GM18861 (cell line): ENCODE measurements at regions not wholly inside any gene's neighbourhood (a gene's known extent, or its start where the extent isn't known, plus 50 kb on each side); places are given as distances from the start of the nearest gene placed in this dataset.
"Not testable (repeated sequence)": the region's sequence is repeated elsewhere in the genome, so short reads cannot be mapped to it uniquely, and the experiment has no call there.

Experiments
- ATAC-seq: cut with Tn5 transposase; IDR thresholded peaks from one replicate; pipeline ENCODE4 v1.9.1; 2021; ENCODE audit not compliant: unreplicated experiment

DNA sequence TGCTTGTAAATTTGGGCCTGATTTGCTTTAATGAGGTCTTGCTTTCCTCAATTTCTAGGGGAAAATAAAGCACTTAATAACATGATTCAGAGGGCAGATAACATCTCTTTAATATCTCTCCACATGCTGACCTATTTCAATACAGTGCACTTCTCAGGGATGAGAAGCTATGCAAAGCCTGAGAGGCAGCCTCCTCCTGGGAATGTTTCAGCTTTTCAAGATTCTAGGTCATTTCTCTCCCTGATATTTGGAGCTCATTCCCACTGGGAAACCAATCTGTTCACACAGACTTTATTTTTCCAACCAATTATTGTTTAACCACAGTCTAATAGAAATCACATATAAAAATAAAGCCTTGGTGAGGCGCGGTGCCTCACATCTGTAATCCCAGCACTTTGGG is 67.0 kb upstream of the LSAMP start:
- ATAC-seq, result no peak

DNA sequence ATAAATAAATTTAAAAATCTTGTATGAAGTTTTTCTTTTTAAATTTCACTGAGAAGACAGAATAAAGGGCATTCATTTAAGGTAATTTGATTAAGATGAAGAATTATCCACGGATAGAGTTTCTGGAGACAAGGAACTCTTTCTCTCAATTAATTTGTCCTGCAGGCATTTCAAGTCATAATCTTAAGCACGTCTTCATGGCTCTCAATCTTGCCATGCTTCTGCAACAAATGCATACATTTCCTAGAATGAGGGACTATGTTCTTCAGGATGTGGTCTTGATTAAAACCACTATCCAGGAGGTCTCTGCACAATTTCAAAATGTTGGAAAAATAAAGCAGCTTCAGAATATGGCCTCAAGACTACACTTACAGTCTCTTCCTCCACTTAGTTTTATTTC is 67.6 kb upstream of the LSAMP start:
- no peak for ATAC-seq

DNA sequence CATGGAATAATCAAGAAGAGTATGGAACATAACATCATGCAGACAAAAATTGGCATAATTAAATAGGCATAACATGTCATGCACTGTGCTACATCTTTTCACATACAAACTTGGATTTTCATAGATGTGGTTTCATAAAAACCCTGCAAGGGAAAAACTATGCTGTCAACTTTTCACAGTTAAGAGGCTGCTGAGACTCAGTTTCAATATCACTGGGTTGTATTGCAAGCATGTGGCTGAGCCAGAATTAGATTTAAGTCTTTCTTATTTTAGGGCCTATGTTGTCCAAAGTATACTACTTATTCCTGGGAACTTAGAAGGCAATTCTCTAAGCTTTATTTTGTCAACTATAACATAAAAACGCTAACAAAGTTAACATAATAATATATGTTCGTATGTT is 70.7 kb upstream of the LSAMP start:
- ATAC-seq, result no peak

DNA sequence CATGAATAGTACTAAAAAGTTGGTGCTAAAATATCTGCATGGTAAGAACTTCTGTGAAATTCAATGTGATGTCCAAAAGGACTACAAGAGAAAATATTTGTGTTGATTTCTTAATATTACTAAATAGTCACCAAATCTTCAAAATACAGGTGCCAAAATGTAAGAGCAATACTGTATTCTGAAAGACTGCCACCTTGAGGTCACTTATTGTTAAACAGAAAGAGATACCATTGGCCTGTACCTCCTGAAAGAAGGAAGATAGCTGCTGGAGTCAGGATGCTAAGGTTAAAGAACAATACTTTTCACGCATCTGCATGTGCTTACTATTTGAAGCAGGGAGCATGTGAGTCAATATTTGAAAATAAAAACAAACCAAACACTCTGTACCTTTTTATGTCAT is 72.0 kb upstream of the LSAMP start:
- ATAC-seq, result no peak

DNA sequence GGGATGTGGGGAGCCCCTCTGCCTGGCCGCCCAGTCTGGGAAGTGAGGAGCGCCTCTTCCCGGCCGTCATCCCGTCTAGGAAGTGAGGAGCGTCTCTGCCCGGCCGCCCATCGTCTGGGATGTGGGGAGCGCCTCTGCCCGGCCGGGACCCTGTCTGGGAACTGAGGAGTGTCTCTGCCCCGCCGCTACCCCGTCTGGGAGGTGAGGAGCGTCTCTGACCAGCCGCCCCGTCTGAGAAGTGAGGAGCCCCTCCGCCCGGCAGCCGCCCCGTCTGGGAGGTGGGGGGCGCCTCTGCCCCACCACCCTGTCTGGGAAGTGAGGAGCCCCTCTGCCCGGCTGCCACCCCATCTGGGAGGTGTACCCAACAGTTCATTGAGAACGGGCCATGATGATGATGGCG is 73.8 kb upstream of the LSAMP start:
- not testable (repeated sequence) for ATAC-seq

DNA sequence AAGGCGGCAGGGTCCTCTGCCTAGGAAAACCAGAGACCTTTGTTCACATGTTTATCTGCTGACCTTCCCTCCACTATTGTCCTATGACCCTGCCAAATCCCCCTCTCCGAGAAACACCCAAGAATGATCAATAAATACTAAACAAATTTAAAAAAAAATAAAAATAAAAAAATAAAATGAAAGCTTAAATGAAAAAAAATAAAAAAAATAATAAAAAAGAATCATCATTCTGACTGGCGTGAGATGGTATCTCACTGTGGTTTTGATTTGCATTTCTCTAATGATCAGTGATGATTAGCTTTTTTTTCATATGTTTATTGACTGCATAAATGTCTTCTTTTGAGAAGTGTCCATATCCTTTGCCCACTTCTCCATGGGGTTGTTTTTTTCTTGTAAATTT is 74.5 kb upstream of the LSAMP start:
- ATAC-seq, result not testable (repeated sequence)

DNA sequence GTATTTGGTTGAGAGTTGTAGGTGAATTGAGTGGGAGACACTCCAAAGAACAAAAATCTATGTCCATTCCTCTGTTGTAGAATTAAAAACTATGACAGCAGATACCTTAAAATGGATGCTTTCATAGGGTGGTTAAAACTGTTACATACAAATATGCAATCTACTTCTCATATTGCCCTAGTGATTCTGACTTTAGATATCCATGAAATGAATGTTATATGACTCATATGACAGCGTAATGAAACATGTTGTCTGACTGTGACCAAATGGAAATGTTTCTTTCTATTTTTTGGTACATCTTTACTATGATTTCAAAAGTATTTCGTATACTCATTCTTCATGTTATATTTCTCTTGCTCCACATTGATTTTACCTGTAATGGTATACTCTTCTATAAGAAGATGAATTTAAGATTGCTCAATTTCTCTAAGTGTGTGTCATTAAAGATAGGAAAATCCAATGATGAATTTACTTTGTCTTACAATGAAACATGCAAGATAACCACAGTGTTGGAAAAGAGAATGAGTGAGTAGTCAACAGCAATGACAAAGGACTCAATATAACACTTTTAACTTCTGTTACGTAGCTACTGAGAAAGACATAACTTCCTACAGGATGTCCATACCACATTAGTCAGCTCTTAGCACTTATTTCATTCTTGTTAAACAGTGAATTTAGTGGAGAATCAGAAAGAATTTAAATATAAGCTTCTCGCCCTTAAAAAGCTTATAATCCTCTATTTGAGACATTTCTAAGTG is 79.3 kb upstream of the LSAMP start:
- no peak for ATAC-seq

DNA sequence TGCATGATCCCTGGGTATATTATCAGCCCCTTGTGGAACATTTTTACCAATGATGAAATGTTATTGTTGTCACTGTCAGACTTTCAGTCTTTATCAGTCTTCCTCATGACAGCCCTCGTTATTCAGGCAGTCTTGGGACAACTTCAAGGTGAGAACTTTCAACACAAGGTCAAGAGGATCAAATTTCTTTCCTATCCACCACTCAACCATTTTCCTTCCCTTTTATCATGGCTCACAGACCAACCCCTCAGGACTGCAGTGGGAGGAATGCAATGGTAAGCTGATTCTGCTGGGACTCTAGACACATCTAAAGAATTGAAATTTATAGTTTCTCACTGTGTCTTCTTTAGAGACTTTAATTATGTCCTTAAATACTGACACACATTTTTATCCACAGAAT is 107.0 kb upstream of the LSAMP start:
- ATAC-seq, result no peak

DNA sequence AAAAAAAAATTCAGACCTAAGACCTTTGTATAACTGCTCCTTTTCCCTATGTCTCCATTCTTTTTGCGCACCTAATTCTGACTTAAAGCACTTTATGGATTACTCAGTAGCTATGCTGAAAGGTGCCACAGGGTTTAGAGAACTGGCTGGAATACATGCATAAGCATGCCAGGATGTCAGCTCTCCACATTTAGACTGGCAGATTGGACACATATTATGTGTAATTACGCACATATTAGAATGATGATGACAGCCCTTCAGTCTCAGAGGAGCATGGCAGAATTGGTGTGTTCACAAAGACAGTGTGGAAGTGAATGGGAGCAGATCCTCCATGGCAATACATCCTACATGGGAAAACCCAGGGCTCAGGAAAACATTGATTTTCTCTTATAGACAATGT is 108.1 kb upstream of the LSAMP start:
- ATAC-seq, result no peak

DNA sequence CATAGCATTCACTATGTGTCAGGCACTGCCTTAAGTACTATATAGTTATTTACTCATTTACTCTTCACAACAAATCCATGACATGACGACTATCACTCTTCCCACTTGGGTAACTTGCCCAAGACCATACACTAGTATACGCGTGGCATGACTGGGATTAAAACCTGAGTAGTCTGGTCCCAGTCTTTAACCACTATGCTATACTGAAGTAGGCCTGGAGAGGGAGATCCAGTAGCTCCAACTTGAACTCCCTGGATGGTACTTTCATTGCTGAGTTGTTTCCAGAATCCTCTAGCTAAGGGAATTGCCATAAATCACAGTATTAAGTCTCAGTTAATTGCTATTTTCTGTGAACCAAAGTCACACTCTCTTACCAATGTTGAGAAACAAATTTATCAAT is 116.2 kb upstream of the LSAMP start:
- no peak for ATAC-seq

DNA sequence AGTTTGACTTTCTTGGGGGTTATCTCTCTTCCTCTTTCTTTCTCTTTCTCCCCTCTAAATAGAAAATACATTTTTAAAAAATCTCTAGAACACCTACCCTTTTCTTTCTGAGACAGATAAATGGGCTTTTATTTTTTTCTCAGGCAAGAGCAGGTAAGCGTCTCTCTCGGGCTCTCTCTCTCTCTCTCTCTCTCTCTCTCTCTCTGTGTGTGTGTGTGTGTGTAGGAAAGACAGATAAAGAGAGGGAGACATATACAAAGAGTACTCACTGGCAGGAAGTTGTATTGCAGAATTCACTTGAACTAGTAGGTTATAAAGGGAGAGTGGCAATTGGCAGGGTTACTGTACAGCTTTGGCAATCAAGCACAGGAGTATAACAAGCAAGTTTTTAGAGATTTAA is 118.1 kb upstream of the LSAMP start:
- ATAC-seq, result no peak

DNA sequence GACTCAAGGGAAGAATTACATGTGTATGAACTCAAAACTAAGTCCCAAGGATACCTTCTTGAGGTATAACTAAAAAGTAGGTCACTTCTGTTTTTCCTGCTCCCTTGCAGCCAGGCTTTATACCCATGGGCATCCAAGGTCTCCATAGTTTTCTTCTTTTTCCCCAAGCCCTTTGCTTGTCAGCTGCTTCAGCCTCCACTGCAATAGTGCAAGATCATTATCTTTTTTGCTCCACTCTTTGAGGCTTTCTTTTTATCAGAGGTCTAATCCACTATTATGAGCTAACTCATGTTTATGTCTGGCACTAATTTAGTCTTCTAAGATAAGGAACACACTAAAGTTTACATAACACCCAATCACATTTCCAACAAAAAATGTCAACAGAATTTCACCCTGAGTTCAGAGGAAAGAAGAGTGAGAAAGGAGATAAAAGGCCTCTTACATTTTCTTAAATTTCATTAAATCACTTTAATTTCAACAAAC is 121.2 kb upstream of the LSAMP start:
- no peak for ATAC-seq

DNA sequence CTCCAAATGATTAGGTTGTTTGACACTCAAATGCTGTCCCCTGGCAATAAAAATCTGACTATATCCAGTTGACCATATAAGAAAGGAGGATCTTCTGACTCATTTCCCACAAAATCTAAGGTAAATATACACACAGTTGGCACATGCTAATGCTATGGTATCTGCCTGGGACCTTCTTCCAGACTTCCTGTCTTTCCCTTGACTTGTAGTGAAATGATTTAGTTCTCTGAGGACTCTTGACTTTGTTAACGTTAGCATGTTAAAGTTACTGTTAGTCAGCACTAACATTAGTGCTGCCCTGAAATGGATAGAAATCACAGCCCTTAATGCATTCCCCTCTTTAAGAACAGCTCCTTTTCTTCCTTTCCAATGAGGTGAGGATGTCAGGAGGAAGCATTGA is 124.3 kb upstream of the LSAMP start:
- ATAC-seq, result no peak

DNA sequence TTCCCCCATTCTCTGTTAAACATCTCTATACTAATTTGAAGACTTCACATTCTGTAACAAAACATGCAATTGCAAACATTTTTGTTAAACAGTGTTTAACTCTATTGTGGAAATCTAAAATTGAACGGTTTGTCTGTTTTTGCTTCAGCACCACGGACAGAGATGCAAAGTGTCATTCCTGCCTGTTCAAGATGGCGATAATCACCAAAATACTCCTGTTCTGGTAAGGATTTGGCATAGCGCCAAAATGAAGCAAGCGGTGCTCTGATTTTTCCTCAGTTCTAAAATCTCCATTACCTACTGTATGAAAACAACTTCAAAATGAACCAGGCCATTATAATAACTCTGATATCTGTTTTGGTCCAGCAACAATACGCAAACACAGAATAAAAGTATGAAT is 129.7 kb upstream of the TUSC7 start:
- ATAC-seq, result no peak

DNA sequence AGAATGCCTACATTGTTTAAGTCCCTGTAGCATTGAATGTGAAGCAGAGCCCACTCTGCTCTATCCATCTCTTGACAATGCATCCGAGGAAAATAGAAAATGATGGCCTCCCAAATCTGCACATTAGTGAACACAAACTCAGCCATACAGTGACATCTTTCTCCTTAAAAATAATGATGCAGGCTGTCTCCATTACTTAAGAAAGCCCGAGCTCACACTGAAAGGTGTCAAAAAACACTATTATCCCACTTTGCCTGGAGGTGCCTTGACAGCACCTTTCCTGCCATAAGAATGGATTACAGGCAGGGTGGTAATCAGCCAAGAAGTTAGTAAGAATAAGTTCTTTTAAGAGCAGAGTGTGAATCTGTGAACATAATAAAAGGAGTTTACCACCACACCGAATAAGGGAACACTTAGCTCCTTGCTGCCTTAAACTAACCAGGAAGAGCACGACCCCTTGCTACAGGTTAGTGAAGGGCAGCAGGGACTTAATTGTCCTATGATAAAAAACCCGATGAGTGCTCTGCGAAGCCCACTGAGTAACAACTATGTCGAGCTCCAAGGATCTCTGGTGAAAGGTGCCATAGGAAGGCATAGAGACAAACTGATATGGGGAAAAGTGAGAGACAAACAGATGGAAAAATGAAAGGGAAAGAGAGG is 123.2 kb upstream of the TUSC7 start:
- ATAC-seq, result no peak

DNA sequence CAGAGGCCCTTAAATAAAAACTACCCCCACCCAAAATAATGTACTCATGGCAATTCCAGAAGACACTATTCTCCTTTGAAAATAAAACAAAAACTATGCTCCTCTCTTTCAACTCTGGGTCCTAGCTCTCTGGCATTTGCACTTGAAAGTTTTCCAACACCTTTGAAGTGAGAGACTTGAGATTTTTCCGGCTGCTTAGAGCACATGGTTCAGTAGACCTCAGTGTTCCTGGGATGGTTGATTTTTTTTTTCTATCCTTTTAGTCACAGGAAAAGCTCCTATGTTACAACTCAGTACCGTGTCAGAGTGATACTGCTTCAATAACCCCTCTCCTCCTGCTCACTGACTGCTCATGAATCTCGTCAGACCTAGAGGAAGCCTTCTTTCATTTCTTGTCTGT is 118.3 kb upstream of the TUSC7 start:
- no peak for ATAC-seq

DNA sequence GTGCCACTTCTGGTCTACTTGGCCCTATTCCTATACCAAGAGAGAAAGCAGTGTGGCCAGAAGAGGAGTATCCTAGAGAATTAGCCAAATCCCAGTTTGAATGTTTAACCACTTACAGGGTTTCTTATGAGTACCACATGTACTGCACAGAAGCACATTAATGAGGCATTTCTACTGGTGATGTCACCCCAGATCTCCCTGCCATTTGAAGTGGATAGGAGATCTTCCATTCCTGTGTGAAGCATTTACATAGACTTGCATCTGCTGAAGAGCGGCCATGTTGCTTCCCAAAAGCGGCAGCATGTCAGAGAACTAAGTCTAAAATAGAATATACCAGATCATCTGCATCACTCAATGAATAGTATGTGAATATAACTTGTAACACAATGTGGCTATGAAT is 108.4 kb upstream of the TUSC7 start:
- ATAC-seq, result no peak

DNA sequence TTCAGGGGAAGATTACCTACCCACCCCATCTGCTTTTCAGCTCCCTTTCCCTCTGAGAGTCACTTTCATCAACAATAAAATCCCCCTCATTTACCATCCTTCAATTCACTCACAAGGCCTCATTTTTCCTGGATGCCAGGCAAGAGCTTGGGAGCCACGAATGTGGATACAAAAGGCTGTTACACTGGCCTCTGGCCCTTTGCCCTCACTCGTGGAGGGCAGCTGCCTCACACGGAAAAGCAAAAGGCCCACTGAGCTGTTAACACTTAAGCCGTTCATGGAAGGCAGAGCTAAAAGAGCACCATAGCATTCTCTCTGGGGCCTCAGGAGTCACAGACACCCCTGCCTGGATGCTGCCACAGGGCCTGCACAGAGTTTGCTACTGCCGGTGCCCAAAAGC is 102.4 kb upstream of the TUSC7 start:
- no peak for ATAC-seq

DNA sequence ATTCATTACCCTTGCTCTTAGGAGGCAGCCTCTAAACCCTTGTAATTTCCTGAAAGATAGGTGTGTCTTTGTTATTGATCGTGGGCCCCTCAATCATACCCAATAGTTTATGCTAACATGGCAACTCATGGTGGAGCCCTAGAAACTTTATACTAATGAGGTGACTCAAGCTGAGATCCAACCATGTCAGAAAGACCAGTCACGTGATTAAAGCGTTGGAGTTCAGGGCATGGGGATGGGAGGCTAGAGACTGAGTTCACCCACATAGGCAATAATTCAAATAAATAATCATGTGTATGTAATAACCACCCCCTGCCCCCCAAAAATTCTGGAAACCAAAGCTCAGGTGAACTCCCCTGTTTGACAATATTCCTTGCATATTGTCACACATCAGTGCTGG is 99.5 kb upstream of the TUSC7 start:
- no peak for ATAC-seq

DNA sequence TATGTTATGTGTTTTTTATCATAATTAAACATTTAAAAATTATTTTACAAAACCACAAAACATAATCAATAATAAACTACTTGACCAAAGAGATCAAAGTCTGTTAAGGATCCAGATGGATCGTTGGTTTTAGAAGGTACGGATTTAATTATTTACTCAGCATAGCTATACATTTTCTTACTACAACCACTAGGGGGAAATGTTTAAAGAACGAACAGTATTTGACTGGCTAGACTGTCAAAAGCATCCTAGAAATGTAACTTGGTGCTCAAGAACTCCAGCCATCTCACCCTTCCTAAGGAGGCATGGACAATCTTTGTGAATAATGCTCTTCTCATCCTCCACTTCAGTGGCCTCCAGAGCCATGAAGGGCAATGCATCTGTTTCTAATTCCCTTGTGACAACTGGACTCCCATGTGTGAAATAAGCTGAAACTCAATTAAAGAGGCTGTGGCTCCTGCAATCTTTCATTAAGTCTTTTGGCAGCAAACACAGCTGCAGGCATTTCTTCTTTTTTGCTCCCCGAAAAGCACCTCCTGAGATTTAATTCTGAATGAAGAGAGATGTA is 94.7 kb upstream of the TUSC7 start:
- ATAC-seq, result peak; percentile 75

DNA sequence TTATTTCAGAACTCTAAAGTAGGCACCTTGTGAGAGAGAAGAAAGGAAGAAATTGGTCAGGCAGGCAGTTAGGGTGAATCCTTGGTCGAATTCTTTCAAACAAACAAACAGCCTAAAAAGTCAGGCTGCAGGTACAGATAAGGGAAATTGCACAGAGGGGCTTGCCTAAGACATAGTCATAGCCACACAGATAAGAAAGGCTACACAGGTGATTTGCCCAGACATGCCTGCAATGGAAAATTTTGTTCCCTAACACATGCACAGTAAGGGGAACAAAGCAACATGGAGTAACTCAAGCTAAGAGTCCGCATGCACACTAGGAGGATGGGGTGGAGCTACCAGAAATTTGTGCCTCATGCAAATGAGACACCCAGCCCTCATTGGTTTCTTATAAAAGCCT is 91.4 kb upstream of the TUSC7 start:
- ATAC-seq, result no peak

DNA sequence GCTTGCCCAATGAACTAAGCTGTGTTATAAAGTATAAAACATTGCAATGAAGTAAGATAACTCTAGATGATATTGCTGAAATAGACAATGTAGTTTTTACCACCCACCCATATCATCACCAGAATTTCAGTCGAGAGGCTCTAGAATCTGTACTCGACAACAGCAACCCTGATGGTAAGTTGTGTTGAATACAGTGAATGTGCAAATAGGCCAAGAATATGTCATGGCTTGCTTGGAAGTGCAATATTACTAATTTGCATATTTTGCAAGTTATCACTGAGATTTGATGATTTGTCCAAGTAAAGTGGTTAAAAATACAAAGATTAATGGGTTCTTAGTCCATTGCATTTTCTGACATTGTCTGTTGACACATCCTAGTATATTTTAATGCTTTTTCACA is 90.6 kb upstream of the TUSC7 start:
- ATAC-seq, result no peak
